Panc1 (cell line): ENCODE measurements at regions not wholly inside any gene's neighbourhood (a gene's known extent, or its start where the extent isn't known, plus 50 kb on each side); places are given as distances from the start of the nearest gene placed in this dataset.

Experiments
- ATAC-seq: fragments of 200-7000 bp; cut with Tn5 transposase; 2 replicates; pipeline ENCODE4 v1.9.1; 2020; ENCODE audit warnings: mild to moderate bottlenecking, moderate library complexity
- BruUV-seq: library from RNA; stranded (reverse); fragments of 400-500 nt; replicated peaks from 2 replicates; lab custom pipeline; 2021; lab: Mats Ljungman, UMichigan
- CTCF ChIA-PET: fragments of 300-600 bp; sonication (Branson Sonifier 250); formaldehyde crosslinking; loops from one replicate; lab custom pipeline; 2022; ENCODE audit warnings: antibody characterized with exemption; lab: Charles Lee
- POLR2A ChIA-PET: fragments of 300-600 bp; sonication (Branson Sonifier 250); formaldehyde crosslinking; loops from one replicate; lab custom pipeline; 2022; ENCODE audit warnings: antibody characterized with exemption; lab: Charles Lee
- DNase-seq: peaks from one replicate; pipeline ENCODE4 v3.0.0-alpha.2; 2010; ENCODE audit warnings: low read depth, low spot score
- H3K27ac ChIP-seq: 2 replicates; pipeline ENCODE4 v1.5.1; 2011; ENCODE audit warnings: mild to moderate bottlenecking, low read length, inconsistent platforms
- H3K27me3 ChIP-seq: fragments of 200-500 bp; sonication (Bioruptor generic); 2 replicates; pipeline ENCODE4 v1.6.0; 2014; ENCODE audit warnings: low read length, inconsistent platforms; ENCODE audit not compliant: control insufficient read depth, insufficient read depth
- H3K36me3 ChIP-seq: fragments of 200-500 bp; sonication (Bioruptor generic); 2 replicates; pipeline ENCODE4 v1.5.1; 2014; ENCODE audit warnings: inconsistent platforms, mild to moderate bottlenecking, low read length, moderate library complexity; ENCODE audit not compliant: control insufficient read depth, insufficient read depth
- H3K4me1 ChIP-seq: 2 replicates; pipeline ENCODE4 v1.5.1; 2011; ENCODE audit warnings: inconsistent platforms, mild to moderate bottlenecking, low read length, moderate library complexity; ENCODE audit not compliant: control insufficient read depth, insufficient read depth
- H3K4me3 ChIP-seq, 2 experiments: 2 replicates each; pipeline ENCODE4 v1.5.1; 2011 to 2012; ENCODE audit warnings: low read depth in 2 of 2, low read length in 2 of 2, mild to moderate bottlenecking in 2 of 2, inconsistent platforms in 1 of 2, moderate library complexity in 1 of 2
- H3K9me3 ChIP-seq: fragments of 200-500 bp; sonication (Bioruptor generic); 2 replicates; pipeline ENCODE4 v1.5.1; 2014; ENCODE audit warnings: low read depth, mild to moderate bottlenecking, inconsistent platforms, low read length, moderate library complexity; ENCODE audit not compliant: control insufficient read depth, insufficient read depth
- POLR2AphosphoS5 ChIP-seq: IDR thresholded peaks from 2 replicates; pipeline ENCODE4 v1.6.1; 2012; ENCODE audit warnings: mild to moderate bottlenecking, low read depth, low read length, moderate library complexity
- SIN3A ChIP-seq: IDR thresholded peaks from 2 replicates; pipeline ENCODE4 v1.6.1; 2012; ENCODE audit warnings: low read depth, mild to moderate bottlenecking, low read length, moderate library complexity, borderline replicate concordance; ENCODE audit not compliant: insufficient read depth
- TCF7L2 ChIP-seq: IDR thresholded peaks from 2 replicates; pipeline ENCODE4 v1.6.1; 2011; ENCODE audit warnings: mild to moderate bottlenecking, low read depth, low read length, inconsistent platforms
- in situ Hi-C: cut with HindIII; loops from 2 replicates; pipeline ENCODE4 v1.10.0; 2016; ENCODE audit warnings: low sequenced_read_pairs, low pct_unique_long_range_greater_than_20kb
- intact Hi-C: fragments of 100-400 bp; cut with micrococcal nuclease; formaldehyde crosslinking; loops from one replicate; pipeline ENCODE4 v1.10.0; 2022; ENCODE audit not compliant: unreplicated experiment
- TF ChIP-seq, protein P1 (sequence below): fragments of 450-650 bp; IDR thresholded peaks from 2 replicates; pipeline ENCODE4 v1.5.1; 2017; ENCODE audit warnings: mild to moderate bottlenecking
- TF ChIP-seq, protein P2 (sequence below), 2 experiments: IDR thresholded peaks; 2 replicates each; pipeline ENCODE4 v1.6.1; 2011 to 2012; ENCODE audit warnings: low read depth in 2 of 2, control low read depth in 1 of 2, low read length in 1 of 2, mild to moderate bottlenecking in 1 of 2, moderate library complexity in 1 of 2; ENCODE audit not compliant: insufficient read depth in 1 of 2

DNA sequence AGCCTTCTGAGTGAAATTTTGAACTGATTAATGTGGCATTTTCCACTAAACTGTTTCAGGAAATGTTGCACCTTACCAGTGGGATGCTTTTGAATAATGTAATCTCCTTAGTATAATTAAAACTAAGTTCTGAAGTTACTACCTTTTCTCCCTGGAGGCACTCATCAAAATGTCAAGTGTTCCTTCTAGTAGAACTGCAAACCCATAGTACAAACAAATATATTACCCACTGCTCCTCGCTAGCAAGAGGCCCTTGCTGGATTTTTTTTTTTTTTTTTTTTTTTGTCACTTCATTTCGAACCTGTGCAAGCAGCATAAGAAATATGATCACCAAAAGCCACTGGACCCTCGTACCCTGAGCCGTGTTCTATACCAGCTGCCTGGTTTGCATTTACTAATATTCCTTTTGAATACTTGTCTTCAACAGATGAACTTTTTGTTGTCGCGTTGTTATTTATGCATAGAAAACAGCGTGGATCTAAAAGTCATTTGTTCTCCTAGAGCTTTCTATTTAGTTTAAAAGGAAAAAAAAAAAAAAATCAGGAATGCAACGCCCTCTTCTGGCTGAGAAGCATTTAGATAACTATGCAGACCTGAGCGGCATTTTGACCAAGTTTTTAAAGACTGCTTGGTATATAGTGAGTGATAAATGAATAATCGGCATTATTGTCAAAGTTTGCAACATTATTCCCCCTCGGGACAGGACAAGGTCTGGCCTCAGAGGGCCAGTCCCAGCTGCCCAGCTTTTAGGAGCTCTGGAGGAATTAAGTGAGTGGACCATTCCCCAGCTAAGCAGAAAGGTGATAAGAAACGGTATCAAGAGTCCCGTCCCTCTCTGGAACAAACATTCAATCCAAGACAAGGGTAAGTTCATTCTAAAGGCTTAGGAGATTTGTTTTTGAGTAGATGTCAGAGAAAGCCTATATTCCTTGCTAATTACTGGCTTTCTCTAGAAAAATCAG, 162.5 kb upstream of the KIF2A start:
- in situ Hi-C loops (no loop called here), intact Hi-C loops (no loop called here)
- POLR2A ChIA-PET, result interaction anchor here (0.6 kb wide), 1 partner anchor 76 kb away, joined by 4 read pairs; no protein-coding TSS in a partner anchor
- Histone ChIP-seq H3K4me1 (no peaks in the 10 kb centered on the region), H3K27ac (no peak overlapping the region), H3K36me3 (no peaks in the 10 kb centered on the region), H3K4me3 (no peak overlapping the region), H3K27me3 (peaks cover 27% of the 10 kb centered on the region), H3K9me3 (no peaks in the 10 kb centered on the region)
- DNase-seq (no peak), ATAC-seq (0 out of 2 replicates have a peak, but pooled peaks have one; percentile 51)
- BruUV-seq, result no TSS peak
- TF ChIP-seq, protein P1, sequence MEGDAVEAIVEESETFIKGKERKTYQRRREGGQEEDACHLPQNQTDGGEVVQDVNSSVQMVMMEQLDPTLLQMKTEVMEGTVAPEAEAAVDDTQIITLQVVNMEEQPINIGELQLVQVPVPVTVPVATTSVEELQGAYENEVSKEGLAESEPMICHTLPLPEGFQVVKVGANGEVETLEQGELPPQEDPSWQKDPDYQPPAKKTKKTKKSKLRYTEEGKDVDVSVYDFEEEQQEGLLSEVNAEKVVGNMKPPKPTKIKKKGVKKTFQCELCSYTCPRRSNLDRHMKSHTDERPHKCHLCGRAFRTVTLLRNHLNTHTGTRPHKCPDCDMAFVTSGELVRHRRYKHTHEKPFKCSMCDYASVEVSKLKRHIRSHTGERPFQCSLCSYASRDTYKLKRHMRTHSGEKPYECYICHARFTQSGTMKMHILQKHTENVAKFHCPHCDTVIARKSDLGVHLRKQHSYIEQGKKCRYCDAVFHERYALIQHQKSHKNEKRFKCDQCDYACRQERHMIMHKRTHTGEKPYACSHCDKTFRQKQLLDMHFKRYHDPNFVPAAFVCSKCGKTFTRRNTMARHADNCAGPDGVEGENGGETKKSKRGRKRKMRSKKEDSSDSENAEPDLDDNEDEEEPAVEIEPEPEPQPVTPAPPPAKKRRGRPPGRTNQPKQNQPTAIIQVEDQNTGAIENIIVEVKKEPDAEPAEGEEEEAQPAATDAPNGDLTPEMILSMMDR, result peak; percentile 72
- no peak for TF ChIP-seq POLR2AphosphoS5
- CTCF ChIA-PET, result interaction anchor here (0.6 kb wide), 4 partner anchors 207 to 820 kb away, joined by 3 to 5 read pairs (median 3); no protein-coding TSS in a partner anchor

DNA sequence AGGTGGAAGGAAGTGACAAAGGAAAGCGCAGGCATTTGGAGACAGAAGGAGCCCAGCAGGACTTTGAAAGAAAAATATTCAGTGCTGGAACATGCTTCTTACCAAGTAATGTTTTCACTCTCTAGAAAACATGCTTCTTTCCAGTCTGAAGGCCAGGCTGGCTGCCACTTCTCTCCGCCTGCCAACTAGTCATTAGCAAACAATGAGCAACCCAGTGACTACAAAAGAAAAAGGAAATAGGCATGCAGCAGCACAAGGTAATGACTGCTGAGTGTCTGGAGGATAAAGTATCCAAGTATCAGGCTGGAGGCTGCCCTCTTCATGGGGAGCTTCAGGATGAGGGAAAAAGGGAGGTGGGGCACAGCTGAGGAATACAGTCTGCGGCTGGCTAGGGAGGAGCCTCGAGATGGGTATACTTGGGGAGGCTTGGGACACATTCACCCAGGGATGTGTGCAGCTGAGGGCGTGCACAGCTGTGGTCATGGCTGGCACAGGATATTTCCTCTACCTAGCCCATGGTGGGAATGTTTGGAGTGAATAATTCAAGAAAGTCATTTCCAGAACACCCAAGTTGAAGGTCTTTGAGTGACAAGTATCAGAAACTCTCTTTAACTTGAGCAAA, 161.5 kb upstream of the KIF2A start:
- intact Hi-C loops (no loop called here), in situ Hi-C loops (no loop called here)
- BruUV-seq, result no TSS peak
- Histone ChIP-seq H3K36me3 (no peaks in the 10 kb centered on the region), H3K27me3 (peaks cover 27% of the 10 kb centered on the region), H3K27ac (no peak overlapping the region), H3K4me3 (no peak overlapping the region), H3K9me3 (no peaks in the 10 kb centered on the region), H3K4me1 (no peaks in the 10 kb centered on the region)
- DNase-seq (no peak), ATAC-seq (no peak)
- POLR2A ChIA-PET, result no interaction called here
- CTCF ChIA-PET, result no interaction called here
- TF ChIP-seq TCF7L2 (no peak), SIN3A (no peak), POLR2AphosphoS5 (no peak)
- TF ChIP-seq, protein P2, sequence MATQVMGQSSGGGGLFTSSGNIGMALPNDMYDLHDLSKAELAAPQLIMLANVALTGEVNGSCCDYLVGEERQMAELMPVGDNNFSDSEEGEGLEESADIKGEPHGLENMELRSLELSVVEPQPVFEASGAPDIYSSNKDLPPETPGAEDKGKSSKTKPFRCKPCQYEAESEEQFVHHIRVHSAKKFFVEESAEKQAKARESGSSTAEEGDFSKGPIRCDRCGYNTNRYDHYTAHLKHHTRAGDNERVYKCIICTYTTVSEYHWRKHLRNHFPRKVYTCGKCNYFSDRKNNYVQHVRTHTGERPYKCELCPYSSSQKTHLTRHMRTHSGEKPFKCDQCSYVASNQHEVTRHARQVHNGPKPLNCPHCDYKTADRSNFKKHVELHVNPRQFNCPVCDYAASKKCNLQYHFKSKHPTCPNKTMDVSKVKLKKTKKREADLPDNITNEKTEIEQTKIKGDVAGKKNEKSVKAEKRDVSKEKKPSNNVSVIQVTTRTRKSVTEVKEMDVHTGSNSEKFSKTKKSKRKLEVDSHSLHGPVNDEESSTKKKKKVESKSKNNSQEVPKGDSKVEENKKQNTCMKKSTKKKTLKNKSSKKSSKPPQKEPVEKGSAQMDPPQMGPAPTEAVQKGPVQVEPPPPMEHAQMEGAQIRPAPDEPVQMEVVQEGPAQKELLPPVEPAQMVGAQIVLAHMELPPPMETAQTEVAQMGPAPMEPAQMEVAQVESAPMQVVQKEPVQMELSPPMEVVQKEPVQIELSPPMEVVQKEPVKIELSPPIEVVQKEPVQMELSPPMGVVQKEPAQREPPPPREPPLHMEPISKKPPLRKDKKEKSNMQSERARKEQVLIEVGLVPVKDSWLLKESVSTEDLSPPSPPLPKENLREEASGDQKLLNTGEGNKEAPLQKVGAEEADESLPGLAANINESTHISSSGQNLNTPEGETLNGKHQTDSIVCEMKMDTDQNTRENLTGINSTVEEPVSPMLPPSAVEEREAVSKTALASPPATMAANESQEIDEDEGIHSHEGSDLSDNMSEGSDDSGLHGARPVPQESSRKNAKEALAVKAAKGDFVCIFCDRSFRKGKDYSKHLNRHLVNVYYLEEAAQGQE (IDR thresholded peaks at IDR 0.05; ENCODE audit: insufficient read depth in 1 of 2, low read depth in 2 of 2, low read length in 1 of 2), result no peak
- TF ChIP-seq, protein P1, result no peak
